Keratinocyte (primary cell): ENCODE measurements at regions not wholly inside any gene's neighbourhood (a gene's known extent, or its start where the extent isn't known, plus 50 kb on each side); places are given as distances from the start of the nearest gene placed in this dataset.

Experiments used
- DNase-seq: peaks from one replicate; pipeline ENCODE4 v3.0.0-alpha.2; 2011; ENCODE audit warnings: low read depth, missing footprints, low spot score
- FAIRE-seq: peaks from 2 replicates; lab custom pipeline; 2011; peaks lifted over from hg19 to GRCh38; lab: Jason Lieb, UNC
- H2AFZ ChIP-seq: 2 replicates; pipeline ENCODE4 v1.6.0; 2012; ENCODE audit warnings: low read length, control low read depth, inconsistent platforms; ENCODE audit not compliant: control insufficient read depth
- H3K27ac ChIP-seq: 2 replicates; pipeline ENCODE4 v1.5.1; 2011; ENCODE audit warnings: low read length; ENCODE audit not compliant: control insufficient read depth, insufficient read depth
- H3K27me3 ChIP-seq: 3 replicates; pipeline ENCODE4 v1.6.0; 2011; ENCODE audit warnings: low read length; ENCODE audit not compliant: control insufficient read depth, insufficient read depth; ENCODE audit errors: extremely low read depth
- H3K36me3 ChIP-seq, 2 experiments: 2 replicates in 1 of 2; 3 replicates in 1 of 2; pipeline ENCODE4 v1.5.1; 2011; ENCODE audit warnings: low read length in 2 of 2, mild to moderate bottlenecking in 1 of 2; ENCODE audit not compliant: control insufficient read depth in 2 of 2, insufficient read depth in 2 of 2; ENCODE audit errors: extremely low read depth in 1 of 2
- H3K4me1 ChIP-seq: 3 replicates; pipeline ENCODE4 v1.5.1; 2011; ENCODE audit warnings: low read length; ENCODE audit not compliant: control insufficient read depth, insufficient read depth; ENCODE audit errors: extremely low read depth
- H3K4me2 ChIP-seq: 3 replicates; pipeline ENCODE4 v1.6.0; 2011; ENCODE audit warnings: low read depth, low read length; ENCODE audit not compliant: control insufficient read depth, insufficient read depth; ENCODE audit errors: extremely low read depth
- H3K4me3 ChIP-seq, 3 experiments: fragments of 200-600 bp in 1 of 3; sonication (generic) in 1 of 3; 2 replicates in 2 of 3; 3 replicates in 1 of 3; pipeline ENCODE4 v1.5.1; 2011 to 2016; ENCODE audit warnings: low read length in 3 of 3, mild to moderate bottlenecking in 3 of 3, control low read depth in 2 of 3, inconsistent platforms in 1 of 3, low read depth in 1 of 3, mixed read lengths in 1 of 3, mixed run types in 1 of 3, moderate library complexity in 1 of 3; ENCODE audit not compliant: control insufficient read depth in 2 of 3, insufficient read depth in 2 of 3; ENCODE audit errors: extremely low read depth in 1 of 3
- H3K79me2 ChIP-seq: 2 replicates; pipeline ENCODE4 v1.6.0; 2012; ENCODE audit warnings: low read length; ENCODE audit not compliant: control insufficient read depth, insufficient read depth
- H3K9ac ChIP-seq: 3 replicates; pipeline ENCODE4 v1.6.0; 2011; ENCODE audit warnings: low read length; ENCODE audit not compliant: control insufficient read depth, insufficient read depth; ENCODE audit errors: extremely low read depth
- H3K9me1 ChIP-seq: 3 replicates; pipeline ENCODE4 v1.6.0; 2011; ENCODE audit warnings: low read length; ENCODE audit not compliant: control insufficient read depth, insufficient read depth; ENCODE audit errors: extremely low read depth
- H3K9me3 ChIP-seq: 2 replicates; pipeline ENCODE4 v1.5.1; 2012; ENCODE audit warnings: low read depth, low read length; ENCODE audit not compliant: control insufficient read depth
- H4K20me1 ChIP-seq: 3 replicates; pipeline ENCODE4 v1.6.0; 2011; ENCODE audit warnings: low read length; ENCODE audit not compliant: control insufficient read depth, insufficient read depth; ENCODE audit errors: extremely low read depth
- CTCF ChIP-seq, 3 experiments: IDR thresholded peaks in 1 of 3; conservative IDR thresholded peaks in 1 of 3; optimal IDR thresholded peaks in 1 of 3; 2 replicates in 2 of 3; 3 replicates in 1 of 3; pipeline versions ENCODE3 to v1.5.1; 2011; ENCODE audit warnings: low read length in 3 of 3, mild to moderate bottlenecking in 3 of 3, moderate library complexity in 2 of 3, control low read depth in 1 of 3, inconsistent platforms in 1 of 3; ENCODE audit not compliant: insufficient read depth in 2 of 3; ENCODE audit errors: extremely low read depth in 1 of 3
- EZH2 ChIP-seq: IDR thresholded peaks from one replicate; pipeline ENCODE4 v1.6.1; 2012; ENCODE audit warnings: inconsistent platforms, mild to moderate bottlenecking, low read length, moderate library complexity
- dilution Hi-C: fragments of 300-500 bp; cut with MboI; formaldehyde crosslinking; loops from one replicate; pipeline ENCODE4 v1.7.0; 2020; ENCODE audit warnings: low sequenced_read_pairs; ENCODE audit not compliant: extremely low pct_ligation_motif_present

GRCh38 chr7:14962778-14963177, 60.2 kb upstream of the DGKB start:
- Histone ChIP-seq H3K9me1 (no peaks in the 10 kb centered on the region), H4K20me1 (no peaks in the 10 kb centered on the region), H3K4me3 (no peak overlapping the region), H3K79me2 (no peaks in the 10 kb centered on the region), H3K4me1 (no peaks in the 10 kb centered on the region), H3K9ac (no peak overlapping the region), H3K27me3 (no peaks in the 10 kb centered on the region), H3K27ac (no peak overlapping the region), H2AFZ (no peak overlapping the region), H3K9me3 (no peaks in the 10 kb centered on the region), H3K36me3 (no peaks in the 10 kb centered on the region), H3K4me2 (no peak overlapping the region)
- dilution Hi-C loops, result no loop called here
- DNase-seq, result no peak
- no peak for FAIRE-seq
- TF ChIP-seq CTCF (optimal IDR thresholded peaks at IDR 0.05 in 1 of 3, IDR thresholded peaks at IDR 0.05 in 1 of 3, conservative IDR thresholded peaks at IDR 0.05 in 1 of 3; ENCODE audit: extremely low read depth in 1 of 3, insufficient read depth in 2 of 3, low read length in 3 of 3), result no peak
- TF ChIP-seq EZH2, result no peak

- Histone ChIP-seq H3K4me1 (no peaks in the 10 kb centered on the region), H3K27ac (no peak overlapping the region), H3K4me3 (no peak overlapping the region), H3K79me2 (no peaks in the 10 kb centered on the region), H3K9me3 (no peaks in the 10 kb centered on the region), H3K9ac (no peak overlapping the region), H2AFZ (no peak overlapping the region), H3K36me3 (no peaks in the 10 kb centered on the region), H3K27me3 (no peaks in the 10 kb centered on the region), H4K20me1 (no peaks in the 10 kb centered on the region), H3K9me1 (no peaks in the 10 kb centered on the region), H3K4me2 (no peak overlapping the region)
- FAIRE-seq (no peak), DNase-seq (no peak)
- dilution Hi-C loops, result no loop called here
- no peak for TF ChIP-seq EZH2
- TF ChIP-seq CTCF (optimal IDR thresholded peaks at IDR 0.05 in 1 of 3, IDR thresholded peaks at IDR 0.05 in 1 of 3, conservative IDR thresholded peaks at IDR 0.05 in 1 of 3; ENCODE audit: extremely low read depth in 1 of 3, insufficient read depth in 2 of 3, low read length in 3 of 3), result no peak
These were observed 58.2 kb upstream of the DGKB start for GRCh38 chr7:14960721-14961120.
